ENCODE measurements at regions not wholly inside any gene's neighbourhood (a gene's known extent, or its start where the extent isn't known, plus 50 kb on each side); places are given as distances from the start of the nearest gene placed in this dataset.

GRCh38 chr7:110296321-110296720 lies 794.6 kb upstream of the LRRN3 start:
- Histone ChIP-seq H4K20me1 (ENCODE audit: insufficient read depth, low read length) (no peaks in the 10 kb centered on the region), H3K4me1 (ENCODE audit: control insufficient read depth, insufficient read depth, low read length) (0 out of 2 replicates have a peak, but pooled peaks cover 1% of the 10 kb centered on the region), H3K4me3 (ENCODE audit: insufficient read depth, low read depth, low read length) (no peak overlapping the region), H4K91ac (ENCODE audit: insufficient read depth, low read depth, low read length) (no peak overlapping the region), H2BK15ac (ENCODE audit: low read depth, low read length) (no peak overlapping the region), H3K4ac (ENCODE audit: low read depth, low read length) (no peak overlapping the region), H3K27me3 (ENCODE audit: control insufficient read depth, insufficient read depth, low read length) (no peaks in the 10 kb centered on the region), H3K36me3 (ENCODE audit: control insufficient read depth, insufficient read depth, low read length) (no peaks in the 10 kb centered on the region), H2AFZ (replicated peaks; ENCODE audit: low read length, poor library complexity) (no peak overlapping the region), H3K18ac (ENCODE audit: low read depth, low read length) (no peak overlapping the region), H3K9me1 (ENCODE audit: insufficient read depth, low read length) (no peaks in the 10 kb centered on the region), H3K79me1 (ENCODE audit: low read depth in 1 of 2, low read length in 2 of 2) (no peaks in the 10 kb centered on the region), H3K9ac (ENCODE audit: low read depth, low read length) (no peak overlapping the region), H4K8ac (ENCODE audit: low read depth in 2 of 2, low read length in 2 of 2) (no peak overlapping the region), H2BK120ac (ENCODE audit: low read depth, low read length) (no peak overlapping the region), H3K4me2 (ENCODE audit: low read depth, low read length) (no peak overlapping the region), H2AK9ac (replicated peaks; ENCODE audit: low read depth, low read length, poor library complexity) (no peak overlapping the region), H3K14ac (replicated peaks; ENCODE audit: low read depth, low read length) (no peak overlapping the region), H2BK20ac (ENCODE audit: low read depth, low read length) (no peak overlapping the region), H3K23ac (ENCODE audit: low read depth, low read length) (no peak overlapping the region), H4K5ac (ENCODE audit: low read depth, low read length) (no peak overlapping the region), H3K27ac (ENCODE audit: insufficient read depth, low read length) (no peak overlapping the region), H2AK5ac (ENCODE audit: low read depth, low read length) (no peak overlapping the region), H2BK5ac (ENCODE audit: low read depth, low read length, poor library complexity, severe bottlenecking) (no peak overlapping the region), H3K9me3 (ENCODE audit: control insufficient read depth, insufficient read depth, low read length) (no peaks in the 10 kb centered on the region), H3K56ac (ENCODE audit: extremely low read depth, insufficient read depth, low read length) (no peak overlapping the region)
- BruUV-seq (replicated peaks): no TSS peak
- ChIA-PET CTCF (no interaction called here), POLR2A (ENCODE audit: unreplicated experiment) (no interaction called here)
- ATAC-seq (ENCODE audit: low read depth) (peak; percentile 49), DNase-seq (peak; percentile 53)
- dilution Hi-C loops (cut with HindIII; ENCODE audit: low sequenced_read_pairs, unreplicated experiment): no loop called here
- TF ChIP-seq CHD1 (IDR thresholded peaks at IDR 0.05; ENCODE audit: low read depth, low read length): no peak
- no peak for TF ChIP-seq MXI1 (IDR thresholded peaks at IDR 0.05; ENCODE audit: borderline replicate concordance, low read depth, low read length)
- no peak for TF ChIP-seq SMC3 (IDR thresholded peaks at IDR 0.05; ENCODE audit: low read depth, low read length)
- no peak for TF ChIP-seq RCOR1 (IDR thresholded peaks at IDR 0.05; ENCODE audit: insufficient replicate concordance, low read length)
- TF ChIP-seq USF2 (IDR thresholded peaks at IDR 0.05; ENCODE audit: low read depth, low read length): no peak
- no peak for TF ChIP-seq CEBPB (IDR thresholded peaks at IDR 0.05; ENCODE audit: low read depth, low read length)
- no peak for TF ChIP-seq MAZ (IDR thresholded peaks at IDR 0.05; ENCODE audit: borderline replicate concordance, low read depth, low read length)
- no peak for TF ChIP-seq MAFK (IDR thresholded peaks at IDR 0.05; ENCODE audit: low read depth, low read length)
- TF ChIP-seq, protein P1, sequence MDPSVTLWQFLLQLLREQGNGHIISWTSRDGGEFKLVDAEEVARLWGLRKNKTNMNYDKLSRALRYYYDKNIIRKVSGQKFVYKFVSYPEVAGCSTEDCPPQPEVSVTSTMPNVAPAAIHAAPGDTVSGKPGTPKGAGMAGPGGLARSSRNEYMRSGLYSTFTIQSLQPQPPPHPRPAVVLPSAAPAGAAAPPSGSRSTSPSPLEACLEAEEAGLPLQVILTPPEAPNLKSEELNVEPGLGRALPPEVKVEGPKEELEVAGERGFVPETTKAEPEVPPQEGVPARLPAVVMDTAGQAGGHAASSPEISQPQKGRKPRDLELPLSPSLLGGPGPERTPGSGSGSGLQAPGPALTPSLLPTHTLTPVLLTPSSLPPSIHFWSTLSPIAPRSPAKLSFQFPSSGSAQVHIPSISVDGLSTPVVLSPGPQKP (IDR thresholded peaks at IDR 0.05; ENCODE audit: borderline replicate concordance, low read depth, low read length): no peak
- no CpG with 5 or more reads among the region's 1 CpG for WGBS, 2 experiments (ENCODE audit: extremely low coverage in 2 of 2, insufficient read length in 1 of 2)
- intact Hi-C loops (cut with micrococcal nuclease): no loop called here
- in situ Hi-C loops (cut with MboI; ENCODE audit: low sequenced_read_pairs): no loop called here
